GM18511 (cell line): ENCODE measurements at regions not wholly inside any gene's neighbourhood (a gene's known extent, or its start where the extent isn't known, plus 50 kb on each side); places are given as distances from the start of the nearest gene placed in this dataset.

Source experiments
- ATAC-seq: cut with Tn5 transposase; IDR thresholded peaks from one replicate; pipeline ENCODE4 v1.9.1; 2021; ENCODE audit warnings: mild to moderate bottlenecking, moderate library complexity; ENCODE audit not compliant: unreplicated experiment

GRCh38 chr6:103995571-103995970 lies 864.1 kb downstream of the HACE1 start:
- no peak for ATAC-seq

- ATAC-seq = no peak
Measured at GRCh38 chr6:103983860-103984259, 875.9 kb downstream of the HACE1 start.

GRCh38 chr6:103983011-103983410 lies 876.7 kb downstream of the HACE1 start:
- ATAC-seq = no peak

- no peak for ATAC-seq
Measured at GRCh38 chr6:103982574-103982973, 877.1 kb downstream of the HACE1 start.

GRCh38 chr6:103979308-103979707 lies 880.4 kb downstream of the HACE1 start:
- ATAC-seq = no peak

DNA sequence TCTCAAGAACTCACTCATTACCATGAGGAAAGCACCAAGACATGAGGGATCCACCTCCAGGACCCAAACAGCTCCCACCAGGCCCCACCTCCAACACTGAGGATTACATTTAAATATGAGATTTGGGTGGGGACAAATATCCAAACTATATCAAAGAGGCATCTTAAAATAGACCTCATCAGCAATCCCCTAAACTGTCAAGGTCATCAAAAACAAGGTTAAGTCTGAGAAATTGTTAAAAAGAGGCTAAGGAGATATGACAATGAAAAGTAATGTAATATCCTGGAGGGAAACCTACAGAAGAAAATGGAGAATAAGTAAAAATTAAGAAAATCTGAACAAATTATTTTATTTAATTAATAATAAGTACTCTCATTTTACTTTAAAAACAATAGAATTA lies 922.3 kb downstream of the HACE1 start:
- no peak for ATAC-seq

DNA sequence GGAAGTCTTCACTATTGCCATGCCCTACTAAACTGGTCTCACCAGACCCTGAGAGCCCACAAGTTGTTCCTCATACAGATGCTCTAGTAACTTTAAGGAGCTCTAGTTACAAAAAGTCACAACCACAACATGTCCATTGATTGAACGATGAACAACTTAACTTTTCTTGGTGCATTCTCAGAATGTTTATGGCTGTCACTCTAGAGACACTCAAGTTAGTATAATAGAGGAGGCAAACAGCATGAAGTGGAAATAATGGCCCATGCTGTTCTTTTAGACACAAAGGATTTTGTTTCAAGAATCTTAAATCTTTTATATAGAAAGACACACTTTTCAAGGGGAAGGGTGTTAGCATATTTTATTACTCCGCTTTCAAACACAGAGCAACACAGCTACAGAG lies 934.4 kb downstream of the HACE1 start:
- no peak for ATAC-seq

GRCh38 chr6:103910018-103910417 lies 949.7 kb downstream of the HACE1 start:
- ATAC-seq = no peak

- ATAC-seq = no peak
Measured at GRCh38 chr6:103908898-103909297, 950.8 kb downstream of the HACE1 start.

DNA sequence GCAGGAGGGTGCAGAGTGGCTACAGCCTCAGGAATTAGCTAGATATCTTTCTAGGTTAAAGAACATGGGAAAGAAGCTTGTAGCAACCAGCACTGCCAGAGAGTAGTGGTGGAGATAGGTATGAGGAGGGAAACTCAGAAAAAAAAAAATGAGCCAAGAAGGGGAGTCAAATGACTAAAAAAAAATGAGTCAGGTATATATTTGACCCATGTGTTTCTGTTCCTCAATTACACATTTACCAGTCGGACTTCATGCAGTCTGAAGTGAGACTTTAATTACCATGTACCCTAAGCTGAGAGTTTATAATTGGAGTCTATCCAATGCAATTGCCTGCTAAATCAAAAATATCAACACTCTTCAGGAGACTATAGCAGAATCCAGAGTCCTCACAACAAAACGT lies 964.6 kb downstream of the HACE1 start:
- ATAC-seq = no peak

DNA sequence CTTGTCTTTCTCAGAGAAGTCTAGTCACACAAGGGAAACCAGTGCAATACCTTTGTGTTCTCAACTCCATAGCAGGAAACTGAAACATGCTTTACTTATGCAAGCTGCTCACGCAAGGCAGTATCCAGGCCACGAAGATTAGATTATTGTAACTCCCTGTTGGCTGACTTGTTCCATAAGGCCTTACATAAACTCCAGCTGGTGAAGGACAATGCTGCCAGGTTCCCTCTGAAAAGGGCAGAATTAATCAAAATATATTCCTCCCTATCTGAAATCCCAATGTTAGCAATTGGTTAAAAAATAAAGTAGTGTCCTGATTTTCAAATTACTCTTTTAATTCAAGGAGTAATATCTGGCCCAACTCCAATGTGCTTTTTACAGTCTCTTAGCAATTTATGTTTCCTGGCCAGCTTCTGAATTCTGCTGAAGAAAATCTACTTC lies 966.6 kb downstream of the HACE1 start:
- ATAC-seq = no peak

DNA sequence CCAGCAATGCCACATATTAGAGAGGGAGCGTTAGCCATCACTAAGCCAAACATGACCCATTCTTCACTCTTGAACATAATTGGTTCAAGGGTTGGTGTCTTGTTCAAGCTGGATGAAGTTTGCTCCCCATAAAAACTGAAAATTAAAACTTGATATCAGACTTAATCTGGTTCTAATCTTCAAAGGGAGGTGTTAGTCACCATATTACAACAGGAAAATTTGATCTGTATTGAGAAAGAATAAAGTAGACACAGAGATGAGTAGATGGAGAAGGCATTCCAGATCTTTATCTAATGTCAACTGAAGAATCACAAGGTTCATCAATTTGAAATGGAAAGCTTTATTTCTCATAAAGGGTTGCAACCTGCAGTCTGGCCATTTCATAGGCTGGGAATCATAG lies 972.8 kb downstream of the HACE1 start:
- no peak for ATAC-seq

DNA sequence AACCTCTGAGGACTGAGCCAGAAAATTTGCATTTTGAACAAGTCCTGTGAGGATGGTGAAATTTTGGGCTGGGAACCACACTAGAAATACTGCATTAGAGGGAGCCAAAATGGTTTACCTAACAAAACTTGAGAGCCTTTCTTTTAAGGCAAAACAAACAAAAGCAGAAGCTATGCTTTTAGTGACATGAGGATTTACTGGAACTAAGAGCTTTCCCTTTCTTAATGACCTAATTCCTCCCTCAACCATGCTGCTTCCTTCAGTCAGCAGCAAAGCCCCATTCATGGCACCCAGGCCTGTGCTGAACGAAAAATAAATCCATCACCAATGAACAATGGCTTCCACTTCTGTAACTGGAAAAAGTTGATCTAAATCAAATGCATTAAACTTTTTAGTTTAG lies 974.3 kb downstream of the HACE1 start:
- ATAC-seq = no peak

DNA sequence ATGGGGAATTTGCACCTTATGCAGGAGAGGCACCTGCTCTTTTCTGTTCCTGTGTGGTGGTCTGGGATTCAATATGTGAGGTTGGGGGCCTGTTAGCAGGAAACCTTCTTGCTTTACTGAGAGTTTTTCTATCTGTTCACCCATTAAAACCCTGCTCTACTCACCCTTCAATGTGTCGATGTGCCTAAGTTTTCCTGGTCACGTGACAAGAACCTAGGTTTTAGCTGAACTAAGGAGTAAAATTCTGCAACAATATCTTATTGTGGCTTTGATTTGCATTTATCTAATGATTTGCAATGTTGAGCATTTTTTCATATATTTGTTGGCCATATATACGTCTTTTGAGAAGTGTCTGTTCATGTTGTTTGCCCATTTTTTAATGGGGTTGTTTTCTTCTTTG lies 979.9 kb downstream of the HACE1 start:
- ATAC-seq = no peak

DNA sequence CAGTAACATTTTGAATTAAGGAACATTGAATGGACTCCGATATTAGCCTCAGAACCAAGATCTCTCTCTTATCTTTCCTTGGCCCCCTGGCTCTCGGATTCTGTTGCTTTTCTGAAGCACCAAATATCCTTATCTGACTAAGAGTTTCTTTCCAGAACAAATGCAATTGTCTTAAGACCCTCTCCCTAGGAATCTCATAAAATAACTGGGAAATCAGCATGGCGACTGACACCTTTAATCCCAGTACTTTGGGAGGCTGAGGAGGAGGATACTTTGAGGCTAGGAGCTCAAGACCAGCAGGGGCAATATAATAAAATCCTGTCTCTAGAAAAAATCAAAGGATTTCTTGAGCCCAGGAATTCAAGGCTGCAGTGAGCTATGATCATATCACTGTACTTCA lies 984.5 kb downstream of the HACE1 start:
- no peak for ATAC-seq

DNA sequence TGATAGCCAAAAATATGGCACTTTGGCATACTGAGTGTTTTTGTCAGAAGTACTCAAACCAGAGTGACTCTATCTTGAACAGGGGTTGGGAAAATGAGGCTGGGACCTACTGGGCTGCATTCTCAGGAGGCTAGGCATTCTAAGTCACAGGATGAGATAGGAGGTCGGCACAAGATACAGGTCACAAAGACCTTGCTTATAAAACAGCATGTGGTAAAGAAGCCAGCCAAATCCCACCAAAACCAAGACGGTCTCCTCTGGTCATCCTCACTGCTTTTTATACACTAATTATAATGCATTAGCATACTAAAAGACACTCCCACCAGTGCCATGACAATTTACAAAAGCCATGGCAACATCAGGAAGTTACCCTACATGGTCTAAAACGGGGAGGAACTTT lies 985.1 kb downstream of the HACE1 start:
- ATAC-seq = no peak

GRCh38 chr6:103872678-103873077 lies 987.0 kb downstream of the HACE1 start:
- ATAC-seq = no peak

DNA sequence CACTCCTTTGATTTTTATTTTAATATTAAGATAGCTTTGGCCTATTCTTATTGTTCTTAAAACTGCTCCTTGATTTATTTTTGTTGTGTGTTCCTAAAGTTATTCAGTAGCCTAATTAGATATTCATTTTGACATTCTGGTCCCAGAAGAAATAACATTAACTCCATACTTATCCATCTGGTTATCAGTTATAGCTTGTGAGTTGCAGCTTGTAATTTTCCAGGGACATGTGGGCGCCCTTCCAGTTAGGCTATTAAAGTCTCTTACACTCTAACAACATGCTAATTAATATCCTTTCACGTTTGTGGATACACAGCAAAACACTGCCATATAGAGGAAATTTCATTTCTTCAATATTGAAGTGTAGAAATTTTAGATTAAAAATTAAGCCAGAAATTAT lies 987.5 kb downstream of the HACE1 start:
- ATAC-seq = no peak

DNA sequence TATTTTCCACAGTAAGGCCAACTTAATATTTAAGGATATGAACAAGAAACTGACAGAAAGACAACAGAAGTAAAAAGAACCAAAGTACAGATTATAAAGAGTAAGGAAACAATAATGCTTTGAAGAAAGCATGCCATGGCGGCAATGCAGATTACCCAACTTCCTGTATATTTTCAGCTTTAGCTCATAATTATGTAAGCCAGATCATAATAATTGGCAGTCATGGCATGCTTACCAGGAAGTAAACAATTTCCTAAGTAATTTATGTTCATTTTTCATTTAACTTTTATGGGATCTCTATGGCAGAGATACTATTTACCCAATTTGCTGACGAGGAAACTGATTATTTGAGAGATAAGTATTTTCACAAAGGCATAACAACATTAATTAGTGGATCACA lies 988.7 kb downstream of the HACE1 start:
- no peak for ATAC-seq

GRCh38 chr6:103862297-103862696 lies 997.4 kb downstream of the HACE1 start:
- ATAC-seq = no peak

DNA sequence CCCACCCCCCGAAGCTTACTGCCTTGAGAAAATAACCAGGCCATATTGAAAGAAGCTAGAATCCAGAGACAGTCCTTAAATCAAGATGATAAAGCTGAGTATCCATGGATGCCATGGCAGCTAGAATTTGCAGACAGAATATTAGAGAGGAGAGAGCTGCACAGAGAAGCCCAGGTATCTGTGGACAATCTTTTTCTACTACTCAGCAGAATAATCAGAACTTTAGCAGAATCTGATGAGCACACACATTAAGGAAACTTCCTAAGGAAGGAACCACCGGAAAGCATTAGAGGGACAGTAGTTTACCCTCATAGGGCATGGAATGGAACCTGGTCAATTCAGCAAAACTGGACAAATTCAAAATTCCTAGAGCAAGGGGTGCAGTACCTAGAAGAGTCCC lies 1001.7 kb downstream of the HACE1 start:
- no peak for ATAC-seq

- ATAC-seq = no peak
Measured at GRCh38 chr6:103855750-103856149, 1004.0 kb downstream of the HACE1 start.

DNA sequence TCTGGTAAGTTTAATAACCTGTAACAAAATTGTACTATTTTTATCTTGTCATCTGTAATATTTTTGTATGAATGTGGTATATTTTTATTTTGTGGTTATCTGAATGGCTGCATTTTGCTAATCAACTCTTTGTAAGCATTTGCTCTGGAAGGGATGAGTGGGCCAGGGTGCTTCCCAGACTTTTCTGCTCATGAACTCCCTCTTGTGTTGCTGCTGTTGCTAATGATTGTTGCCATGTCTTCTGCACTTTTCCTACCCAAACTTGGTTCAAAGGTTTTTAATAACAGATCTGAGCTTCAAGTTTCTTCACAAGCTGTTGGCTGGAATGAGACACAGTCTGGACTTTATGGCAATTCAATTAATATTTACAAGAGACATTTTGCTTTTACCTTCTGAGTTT lies 1005.7 kb downstream of the HACE1 start:
- ATAC-seq = no peak

DNA sequence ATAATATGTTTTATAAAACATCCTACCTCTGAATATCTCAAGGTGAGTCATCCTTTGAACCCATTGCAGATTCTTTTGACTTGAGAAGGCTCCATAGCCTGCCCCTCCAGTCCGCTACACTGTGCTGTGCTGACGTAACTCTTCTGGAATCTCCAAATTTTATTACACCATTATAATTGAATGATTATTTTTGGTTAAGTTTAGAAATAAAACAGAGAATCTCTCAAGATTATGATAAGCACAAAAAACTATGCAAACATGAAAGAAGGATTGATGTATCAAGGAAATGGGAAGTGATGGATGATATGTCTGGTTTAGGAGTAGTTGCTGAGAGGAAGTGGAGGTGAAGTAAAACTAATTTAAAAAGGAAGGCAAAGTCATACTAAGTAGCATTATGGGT lies 1021.3 kb downstream of the HACE1 start:
- ATAC-seq = no peak
